ENCODE measurements at regions not wholly inside any gene's neighbourhood (a gene's known extent, or its start where the extent isn't known, plus 50 kb on each side); places are given as distances from the start of the nearest gene placed in this dataset.

- TF ChIP-seq CTCF (IDR thresholded peaks at IDR 0.05) (no peak), POLR2A (IDR thresholded peaks at IDR 0.05) (no peak)
Observed at GRCh38 chr14:38040411-38040810, 167.3 kb upstream of the SSTR1 start.
